BJ (cell line): ENCODE measurements at regions not wholly inside any gene's neighbourhood (a gene's known extent, or its start where the extent isn't known, plus 50 kb on each side); places are given as distances from the start of the nearest gene placed in this dataset.

ENCODE experiments used
- CTCF ChIA-PET: fragments of 350-600 bp; formaldehyde crosslinking; extraction: SDS; loops from one replicate; lab custom pipeline; 2021; ENCODE audit warnings: antibody characterized with exemption, inconsistent platforms; lab: Yijun Ruan, JAX
- POLR2A ChIA-PET: fragments of 300-600 bp; sonication (Branson Sonifier 250); formaldehyde crosslinking; extraction: SDS; loops from one replicate; lab custom pipeline; 2021; ENCODE audit warnings: antibody characterized with exemption; lab: Charles Lee
- DNase-seq: peaks from one replicate; pipeline ENCODE4 v3.0.0-alpha.2; 2011; ENCODE audit warnings: low read depth
- H3K27me3 ChIP-seq: 2 replicates; pipeline ENCODE4 v1.6.0; 2011; ENCODE audit warnings: low read length; ENCODE audit not compliant: control insufficient read depth, insufficient read depth
- H3K36me3 ChIP-seq: 2 replicates; pipeline ENCODE4 v1.5.1; 2011; ENCODE audit warnings: low read length; ENCODE audit not compliant: control insufficient read depth, insufficient read depth
- H3K4me3 ChIP-seq: 2 replicates; pipeline ENCODE4 v1.5.1; 2011; ENCODE audit warnings: low read depth, mild to moderate bottlenecking, control low read depth, low read length
- TF ChIP-seq, protein P1 (sequence below): IDR thresholded peaks from 2 replicates; pipeline ENCODE4 v1.5.1; 2011; ENCODE audit warnings: low read depth, mild to moderate bottlenecking, control low read depth, inconsistent platforms, low read length, moderate library complexity; ENCODE audit not compliant: insufficient read depth

GRCh38 chr1:70909262-70909822, 138.3 kb downstream of the PTGER3 start:
- no peaks in the 10 kb centered on the region for H3K27me3 ChIP-seq
- POLR2A ChIA-PET: no interaction called here
- CTCF ChIA-PET: no interaction called here
- no peak for DNase-seq
- H3K4me3 ChIP-seq: no peak overlapping the region
- H3K36me3 ChIP-seq: no peaks in the 10 kb centered on the region
- TF ChIP-seq, protein P1, sequence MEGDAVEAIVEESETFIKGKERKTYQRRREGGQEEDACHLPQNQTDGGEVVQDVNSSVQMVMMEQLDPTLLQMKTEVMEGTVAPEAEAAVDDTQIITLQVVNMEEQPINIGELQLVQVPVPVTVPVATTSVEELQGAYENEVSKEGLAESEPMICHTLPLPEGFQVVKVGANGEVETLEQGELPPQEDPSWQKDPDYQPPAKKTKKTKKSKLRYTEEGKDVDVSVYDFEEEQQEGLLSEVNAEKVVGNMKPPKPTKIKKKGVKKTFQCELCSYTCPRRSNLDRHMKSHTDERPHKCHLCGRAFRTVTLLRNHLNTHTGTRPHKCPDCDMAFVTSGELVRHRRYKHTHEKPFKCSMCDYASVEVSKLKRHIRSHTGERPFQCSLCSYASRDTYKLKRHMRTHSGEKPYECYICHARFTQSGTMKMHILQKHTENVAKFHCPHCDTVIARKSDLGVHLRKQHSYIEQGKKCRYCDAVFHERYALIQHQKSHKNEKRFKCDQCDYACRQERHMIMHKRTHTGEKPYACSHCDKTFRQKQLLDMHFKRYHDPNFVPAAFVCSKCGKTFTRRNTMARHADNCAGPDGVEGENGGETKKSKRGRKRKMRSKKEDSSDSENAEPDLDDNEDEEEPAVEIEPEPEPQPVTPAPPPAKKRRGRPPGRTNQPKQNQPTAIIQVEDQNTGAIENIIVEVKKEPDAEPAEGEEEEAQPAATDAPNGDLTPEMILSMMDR: no peak

- Histone ChIP-seq H3K27me3 (no peaks in the 10 kb centered on the region), H3K36me3 (no peaks in the 10 kb centered on the region), H3K4me3 (no peak overlapping the region)
- CTCF ChIA-PET: no interaction called here
- POLR2A ChIA-PET: no interaction called here
- no peak for DNase-seq
- TF ChIP-seq, protein P1: no peak
These were observed 137.6 kb downstream of the PTGER3 start for GRCh38 chr1:70910013-70910412.

DNA sequence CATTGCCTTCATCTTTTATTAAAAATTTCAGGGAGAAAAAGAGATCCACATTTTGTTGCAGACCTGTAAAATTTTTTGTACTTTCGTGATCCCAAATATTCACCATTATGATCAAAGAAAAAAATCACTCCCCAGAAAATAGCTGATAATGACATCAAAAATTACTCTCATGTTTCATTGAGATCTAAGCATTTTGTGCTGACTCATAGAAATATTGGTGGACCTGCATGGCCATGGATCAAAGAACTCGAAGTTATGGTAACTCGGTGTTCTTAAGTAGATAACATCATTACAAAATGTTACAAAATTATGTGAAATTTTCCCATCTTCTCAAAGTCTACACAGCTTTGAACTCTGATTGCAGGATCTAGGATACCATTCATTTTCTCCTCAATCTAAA, 135.8 kb downstream of the PTGER3 start:
- no peak for DNase-seq
- H3K36me3 ChIP-seq: no peaks in the 10 kb centered on the region
- POLR2A ChIA-PET: no interaction called here
- no peak overlapping the region for H3K4me3 ChIP-seq
- TF ChIP-seq, protein P1: no peak
- H3K27me3 ChIP-seq: no peaks in the 10 kb centered on the region
- CTCF ChIA-PET: interaction anchor here (1.3 kb wide), 1 partner anchor 9 kb away, joined by 4 read pairs; no protein-coding TSS in a partner anchor

DNA sequence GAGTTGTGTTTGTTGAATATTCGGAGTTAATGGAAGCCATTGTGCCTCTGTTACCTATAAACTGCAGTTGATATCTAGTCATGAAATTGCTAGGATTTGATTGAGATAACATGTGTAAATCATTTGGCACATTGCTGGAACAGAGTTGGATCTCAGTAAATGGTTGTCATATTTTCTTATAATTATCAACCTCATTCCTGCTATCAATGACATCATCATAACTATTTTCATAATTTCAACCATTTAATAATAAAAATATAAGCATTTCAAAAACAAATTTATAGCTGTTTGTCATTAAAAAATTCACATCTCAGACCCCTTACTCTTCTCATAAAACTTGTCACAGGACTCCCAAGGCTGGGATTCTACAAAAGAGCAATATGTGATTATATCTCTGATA, 133.4 kb downstream of the PTGER3 start:
- CTCF ChIA-PET: interaction anchor here (0.7 kb wide), 1 partner anchor 471 kb away, joined by 3 read pairs; no protein-coding TSS in a partner anchor
- no peak for DNase-seq
- Histone ChIP-seq H3K36me3 (no peaks in the 10 kb centered on the region), H3K27me3 (no peaks in the 10 kb centered on the region), H3K4me3 (no peak overlapping the region)
- POLR2A ChIA-PET: no interaction called here
- TF ChIP-seq, protein P1: no peak

DNA sequence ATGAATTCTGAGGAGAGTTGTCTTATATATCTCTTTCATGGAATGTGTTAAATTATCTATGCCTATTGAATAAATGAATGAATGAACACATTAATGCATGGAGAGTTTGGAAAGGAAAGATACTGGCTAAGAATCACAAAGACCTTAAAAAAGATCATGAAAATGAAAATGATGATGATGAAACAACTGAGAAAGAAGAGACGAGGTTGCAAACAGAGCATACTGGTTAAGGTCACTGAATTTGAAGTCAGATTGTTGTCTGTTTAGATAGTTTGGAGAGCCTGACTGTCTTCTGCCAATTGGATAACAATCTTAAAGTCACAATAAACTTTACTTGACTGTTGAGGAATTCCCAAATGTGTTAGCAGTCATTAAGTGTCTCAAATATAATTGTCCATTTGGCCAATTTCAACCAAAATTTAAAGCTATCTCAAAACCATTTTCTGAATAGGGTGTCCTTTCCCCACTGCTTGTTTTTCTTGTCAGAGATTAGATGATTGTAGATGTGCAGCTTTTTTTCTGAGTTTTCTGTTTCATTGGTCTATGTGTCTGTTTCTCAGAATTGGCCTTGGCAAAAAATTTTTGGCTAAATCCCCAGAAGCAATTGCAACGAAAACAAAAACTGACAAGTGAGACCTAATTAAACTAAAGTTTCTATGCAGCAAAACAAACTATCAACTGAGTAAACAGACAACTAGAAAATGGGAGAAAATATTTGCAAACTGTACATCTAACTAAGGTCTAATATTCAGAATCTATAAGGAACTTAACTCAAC, 132.2 kb downstream of the PTGER3 start:
- DNase-seq: no peak
- H3K27me3 ChIP-seq: no peaks in the 10 kb centered on the region
- TF ChIP-seq, protein P1: no peak
- POLR2A ChIA-PET: no interaction called here
- H3K4me3 ChIP-seq: no peak overlapping the region
- no peaks in the 10 kb centered on the region for H3K36me3 ChIP-seq
- CTCF ChIA-PET: no interaction called here
